HG02642 (cell line): ENCODE measurements at regions not wholly inside any gene's neighbourhood (a gene's known extent, or its start where the extent isn't known, plus 50 kb on each side); places are given as distances from the start of the nearest gene placed in this dataset.
"Not testable (repeated sequence)": the region's sequence is repeated elsewhere in the genome, so short reads cannot be mapped to it uniquely, and the experiment has no call there.

Experiments used
- ATAC-seq: cut with Tn5 transposase; IDR thresholded peaks from one replicate; pipeline ENCODE4 v1.9.1; 2021; ENCODE audit warnings: mild to moderate bottlenecking; ENCODE audit not compliant: unreplicated experiment, poor library complexity

DNA sequence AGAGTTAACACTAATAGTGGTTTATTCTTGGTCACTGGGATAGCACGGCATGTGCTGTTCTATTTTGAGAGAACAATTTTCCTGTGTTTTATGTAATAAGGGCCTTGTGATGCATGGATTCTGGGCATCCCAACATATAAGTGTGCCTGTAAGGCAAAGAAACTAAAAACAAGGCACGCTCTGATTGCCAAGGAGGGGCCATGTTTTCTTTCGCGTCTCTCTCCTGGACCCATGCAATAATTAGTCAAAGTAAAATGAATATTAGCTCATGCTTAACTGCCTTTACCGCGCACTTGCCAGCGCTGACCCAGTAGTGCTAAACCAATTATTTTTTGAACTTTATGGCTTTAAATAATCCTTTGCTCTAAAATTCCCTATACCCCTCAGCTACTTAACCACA is 140.9 kb downstream of the PSAT1 start:
- ATAC-seq, result no peak

DNA sequence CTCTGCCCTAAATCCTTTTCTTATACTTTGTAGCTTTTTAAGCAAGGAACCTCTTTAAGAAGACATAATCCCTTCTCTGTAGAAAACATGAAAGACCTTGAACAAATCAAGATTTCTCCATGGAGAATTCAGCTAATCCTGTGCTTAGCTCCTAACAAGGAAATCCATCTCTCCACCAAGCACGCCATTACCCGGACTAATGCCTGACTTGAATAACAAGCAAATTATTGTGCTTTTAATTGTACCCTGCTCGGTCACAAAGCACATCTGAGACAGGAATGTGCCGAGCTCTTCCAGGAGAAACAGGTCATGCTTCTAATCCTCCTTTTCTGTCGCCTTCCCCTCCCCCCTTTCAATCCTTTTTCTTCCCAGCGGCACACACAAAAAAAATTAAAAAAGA is 141.3 kb downstream of the PSAT1 start:
- no peak for ATAC-seq

DNA sequence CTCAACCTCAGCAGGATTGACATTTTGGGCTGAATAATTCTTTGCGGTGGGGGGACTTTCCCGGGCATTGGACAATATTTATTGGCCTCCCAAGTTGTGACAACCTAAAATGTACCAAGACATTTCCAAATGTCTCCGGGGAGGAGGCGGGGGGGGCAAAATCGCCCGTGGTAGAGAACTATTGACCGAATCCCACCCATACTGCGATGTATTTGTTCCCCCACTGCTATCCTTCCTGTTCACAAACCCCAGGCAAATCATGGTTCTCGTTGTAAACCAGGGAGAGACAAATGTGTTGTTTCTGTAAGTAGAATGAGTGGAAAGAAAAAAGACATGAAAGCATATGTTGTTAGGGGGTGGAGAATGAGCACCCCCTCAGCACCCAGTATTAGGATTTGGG is 141.9 kb downstream of the PSAT1 start:
- ATAC-seq, result no peak

DNA sequence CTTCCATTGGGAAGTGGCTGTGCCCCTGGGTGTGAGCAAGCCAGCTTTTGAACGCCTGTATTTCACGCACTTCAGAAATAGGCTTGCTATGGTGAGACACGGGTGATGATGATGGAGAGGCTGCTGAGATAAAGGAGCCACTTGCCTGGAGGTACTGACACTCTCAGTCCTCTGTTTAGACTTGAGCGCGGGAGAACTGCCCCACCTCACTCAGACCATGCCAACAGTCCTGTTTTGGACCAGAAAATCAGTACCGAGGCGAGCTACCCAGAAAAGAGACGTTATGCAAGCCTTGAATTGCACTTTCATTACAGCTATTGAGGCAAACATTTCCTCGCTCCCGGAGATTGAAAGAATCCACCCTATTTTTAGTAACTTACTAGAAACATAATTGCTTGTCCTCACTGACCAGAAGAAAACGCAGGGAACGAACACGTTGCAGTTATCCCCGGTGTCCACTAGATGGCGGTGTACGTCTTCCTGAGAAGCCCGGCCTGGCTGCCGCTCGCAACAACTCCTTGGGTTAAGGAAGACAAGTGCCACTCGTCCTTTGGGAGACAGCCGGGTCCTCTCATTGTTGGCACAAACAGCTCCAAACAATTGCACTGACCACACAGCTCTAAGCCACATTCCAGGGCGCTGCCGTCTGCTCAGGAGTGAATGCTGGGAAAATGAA is 142.4 kb downstream of the PSAT1 start:
- ATAC-seq, result peak; percentile 90

DNA sequence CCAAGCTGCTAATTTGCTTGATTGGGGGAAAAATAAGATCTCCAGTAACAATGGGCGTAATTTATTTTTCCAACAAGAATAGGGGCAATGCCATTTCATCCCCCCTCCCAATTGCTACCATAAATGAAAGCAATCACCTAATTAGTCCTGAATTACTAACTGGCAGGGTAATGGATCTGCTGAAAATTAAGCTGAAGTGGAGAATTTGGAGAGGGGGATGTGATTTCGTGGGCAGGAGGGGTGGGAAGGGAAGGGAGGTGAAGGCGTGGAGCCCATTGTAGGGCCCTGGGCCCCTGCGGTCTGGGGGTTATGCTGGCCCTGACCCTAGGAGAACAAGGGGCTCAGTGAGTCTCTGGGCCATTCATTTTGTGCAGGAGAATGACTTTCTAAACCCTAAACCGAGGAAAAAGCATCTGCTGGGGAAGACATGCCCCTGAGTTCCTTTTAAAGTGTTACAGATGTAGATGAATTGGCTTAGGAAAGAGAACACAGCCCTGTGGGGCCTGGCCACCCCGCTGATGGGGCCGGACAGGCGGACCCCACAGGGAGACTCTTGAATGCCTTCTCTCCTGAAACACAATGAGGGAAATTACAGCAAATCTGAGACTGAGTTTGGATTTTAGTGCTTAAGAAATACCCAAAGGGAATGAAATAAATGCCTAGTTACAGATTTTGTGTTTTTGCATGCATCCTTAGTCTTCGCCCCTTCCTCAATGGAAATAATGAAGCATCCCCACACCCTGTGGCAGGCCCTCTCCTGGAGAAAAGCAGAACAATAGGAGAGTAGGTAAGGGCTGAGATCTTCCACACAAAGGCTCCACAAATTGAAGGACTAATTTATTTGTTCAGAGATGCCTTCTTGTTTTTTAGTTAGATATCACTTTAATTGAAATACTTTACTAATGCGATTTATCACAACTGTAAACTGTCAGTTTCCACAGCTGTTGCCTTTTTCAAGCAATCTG is 143.2 kb downstream of the PSAT1 start:
- ATAC-seq, result no peak

DNA sequence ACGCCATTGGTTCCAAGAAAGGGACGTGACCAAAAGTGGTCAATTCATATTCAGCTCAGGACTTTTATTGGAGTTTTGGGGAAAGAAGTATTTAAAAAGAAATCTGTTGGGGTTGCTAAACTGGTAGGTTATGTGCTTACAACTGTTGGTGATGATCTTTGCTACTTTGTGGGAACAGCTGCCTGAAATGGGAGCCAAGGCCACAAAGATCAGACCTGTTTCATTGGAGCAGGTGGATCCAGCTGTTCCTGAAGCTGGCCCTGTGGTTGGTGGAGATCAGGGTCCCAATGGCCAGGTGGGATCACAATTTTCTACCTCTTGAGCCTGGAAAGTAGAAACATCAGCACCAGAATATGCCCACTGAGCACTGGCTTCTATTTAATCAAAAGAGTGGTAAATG is 144.5 kb downstream of the PSAT1 start:
- no peak for ATAC-seq

DNA sequence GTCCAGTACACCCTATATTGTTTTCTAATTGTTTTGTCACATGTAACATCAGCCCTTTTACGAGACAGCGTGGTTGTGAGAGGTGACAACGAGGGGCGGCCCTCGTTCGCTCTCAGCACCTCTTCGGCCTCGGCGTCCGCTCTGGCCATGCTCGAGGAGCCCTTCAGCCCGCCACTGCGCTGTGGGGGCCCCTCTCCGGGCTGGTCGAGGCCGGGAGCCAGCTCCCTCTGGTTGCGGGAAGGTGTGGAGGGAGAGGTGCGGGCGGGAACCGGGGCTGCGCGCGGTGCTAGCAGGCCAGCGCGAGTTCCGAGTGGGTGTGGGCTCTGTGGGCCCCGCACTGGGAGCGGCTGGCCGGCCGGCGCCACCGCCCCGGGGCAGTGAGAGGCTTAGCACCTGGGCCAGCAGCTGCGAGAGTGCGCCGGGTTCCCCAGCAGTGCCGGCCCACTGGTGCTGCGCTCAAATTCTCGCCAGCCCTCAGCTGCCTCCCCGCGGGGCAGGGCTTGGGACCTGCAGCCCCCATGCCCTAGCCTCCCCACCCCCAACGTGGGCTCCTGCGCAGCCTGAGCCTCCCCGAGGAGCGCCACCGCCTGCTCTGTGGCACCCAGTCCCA is 145.0 kb downstream of the PSAT1 start:
- no peak for ATAC-seq

DNA sequence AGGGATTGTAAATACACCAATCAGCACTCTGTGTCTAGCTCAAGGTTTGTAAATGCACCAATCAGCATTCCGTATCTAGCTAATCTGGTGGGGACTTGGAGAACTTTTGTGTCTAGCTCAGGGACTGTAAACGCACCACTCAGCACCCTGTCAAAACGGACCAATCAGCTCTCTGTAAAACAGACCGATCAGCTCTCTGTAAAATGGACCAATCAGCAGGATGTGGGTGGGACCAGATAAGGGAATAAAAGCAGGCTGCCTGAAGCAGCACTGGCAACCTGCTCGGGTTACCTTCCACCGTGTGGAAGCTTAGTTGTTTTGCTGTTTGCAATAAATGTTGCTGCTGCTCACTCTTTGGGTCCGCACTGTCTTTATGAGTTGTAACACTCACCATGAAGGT is 145.7 kb downstream of the PSAT1 start:
- ATAC-seq, result not testable (repeated sequence)

DNA sequence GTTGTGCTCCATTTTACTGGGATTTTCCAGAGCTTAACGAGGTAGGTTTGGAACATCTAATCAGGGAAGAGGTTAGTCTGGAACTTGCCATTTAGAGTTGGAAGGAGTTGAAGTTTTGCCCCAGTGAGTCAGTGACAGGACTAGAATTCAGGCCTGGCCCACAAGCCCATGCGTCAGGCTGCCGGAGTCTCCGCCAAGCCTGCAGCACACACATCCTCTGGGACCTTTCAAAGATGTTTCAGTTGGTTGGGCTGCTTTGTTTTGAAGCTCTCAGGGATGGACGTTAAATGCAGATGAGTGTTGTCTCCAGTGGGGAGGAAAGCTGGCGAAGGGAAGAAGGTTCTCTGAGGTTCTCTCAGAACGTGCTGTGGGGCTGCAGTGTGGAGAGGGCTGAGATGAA is 147.0 kb downstream of the PSAT1 start:
- ATAC-seq, result no peak

DNA sequence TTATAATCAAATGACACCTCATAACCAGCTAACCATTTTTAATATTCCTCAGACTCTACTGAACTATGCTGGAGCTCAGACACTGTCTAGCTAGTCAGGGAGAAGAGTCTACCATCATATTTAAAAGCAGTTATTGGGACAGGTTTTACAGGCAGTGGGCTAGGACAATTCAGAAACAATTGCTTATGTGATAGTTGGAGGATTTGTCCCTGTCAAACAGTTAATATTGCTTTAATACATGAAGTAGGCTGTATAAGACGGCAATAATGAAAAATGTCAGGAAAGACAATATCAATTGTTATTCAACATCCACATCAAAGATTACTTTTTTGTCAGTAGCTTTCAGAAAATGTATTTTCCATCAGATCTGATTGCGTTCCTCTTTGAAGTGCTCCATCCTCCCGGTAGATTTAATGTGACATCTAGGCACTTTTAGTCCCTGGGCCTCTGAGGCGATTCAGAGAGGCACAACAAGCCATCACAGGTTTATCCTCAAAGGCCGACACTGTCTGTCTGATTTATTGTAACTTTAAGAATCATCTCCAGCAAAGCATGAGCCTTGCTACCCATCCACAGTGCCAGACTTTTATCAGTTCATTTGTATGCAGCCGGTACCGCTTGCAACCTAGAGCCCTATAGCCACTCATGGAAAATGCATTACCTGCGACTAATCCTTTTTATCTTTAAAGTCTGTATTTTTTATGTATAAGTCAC is 152.2 kb downstream of the PSAT1 start:
- ATAC-seq, result no peak

DNA sequence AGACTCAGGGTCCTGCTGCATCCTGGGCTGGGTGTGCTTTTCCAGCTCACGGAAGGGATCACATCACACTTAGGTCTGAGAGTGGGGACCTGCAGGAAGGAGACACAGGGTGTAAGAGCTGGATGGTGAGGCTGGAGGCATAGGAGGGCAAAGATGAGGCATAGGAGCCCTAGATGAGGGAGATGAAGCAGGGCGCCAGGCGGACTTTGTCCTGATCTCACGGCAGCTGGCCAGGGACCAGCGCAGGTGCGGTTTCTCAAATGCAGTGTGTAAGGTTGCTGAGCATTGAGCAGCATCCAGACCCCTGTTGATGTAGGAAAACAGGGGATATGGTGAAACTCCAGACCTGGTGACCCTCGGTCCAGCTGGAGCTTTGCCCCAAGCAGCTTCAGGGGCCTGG is 156.5 kb downstream of the PSAT1 start:
- ATAC-seq, result no peak

DNA sequence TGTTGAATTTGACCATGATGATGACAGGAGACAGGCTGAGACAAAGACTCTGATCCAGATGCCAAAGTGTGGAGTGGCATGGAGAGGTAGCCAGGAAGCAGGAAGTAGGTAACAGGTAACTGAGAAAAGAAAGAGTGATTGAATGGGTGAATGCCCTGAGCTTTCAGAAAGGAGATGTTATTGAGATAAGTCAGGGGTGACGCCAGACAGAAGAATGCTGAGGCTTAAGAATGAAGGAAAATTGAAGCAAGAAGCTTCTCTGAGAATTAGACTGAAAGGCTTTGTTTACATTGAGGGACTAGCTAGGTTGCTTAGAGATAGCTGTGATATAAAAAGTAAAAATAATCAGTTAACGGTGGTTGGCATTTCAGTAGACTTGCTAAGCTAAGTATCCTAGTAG is 165.7 kb downstream of the PSAT1 start:
- no peak for ATAC-seq

DNA sequence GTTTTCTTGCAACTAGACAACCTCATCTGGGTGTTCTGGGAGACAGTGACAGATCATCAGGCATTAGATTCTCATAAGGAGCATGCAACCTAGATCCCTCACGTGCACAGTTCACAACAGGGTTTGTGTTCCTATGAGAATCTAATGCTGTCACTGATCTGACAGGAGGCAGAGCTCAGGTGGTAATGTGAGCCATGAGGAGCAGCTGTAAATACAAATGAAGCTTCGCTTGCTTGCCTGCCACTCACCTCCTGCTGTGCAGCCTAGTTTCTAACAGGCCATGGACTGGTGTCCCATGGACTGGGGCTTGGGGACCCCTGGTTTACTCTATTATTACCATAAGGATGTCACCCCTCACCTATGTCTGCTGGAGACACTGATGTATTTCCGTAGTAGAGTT is 166.8 kb downstream of the PSAT1 start:
- no peak for ATAC-seq

DNA sequence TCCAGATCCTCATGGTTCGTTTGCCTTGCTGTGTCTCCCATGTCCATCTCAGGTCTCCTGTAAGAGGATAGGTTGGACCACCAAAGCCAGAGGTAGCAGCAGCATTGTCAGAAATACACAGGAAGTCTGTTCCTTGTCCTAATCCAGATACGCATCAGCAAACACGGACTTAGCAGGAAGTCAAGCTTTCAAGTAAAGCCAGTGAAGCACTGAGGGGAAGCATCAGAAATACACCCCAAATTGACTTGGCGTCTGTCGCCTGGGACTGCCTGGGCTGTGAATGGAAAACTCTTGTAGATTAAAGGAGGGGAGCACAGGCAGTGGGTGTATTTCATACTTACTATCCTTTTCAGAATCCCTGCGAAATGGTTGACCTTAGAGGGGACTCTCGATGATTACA is 171.3 kb downstream of the PSAT1 start:
- ATAC-seq, result no peak

DNA sequence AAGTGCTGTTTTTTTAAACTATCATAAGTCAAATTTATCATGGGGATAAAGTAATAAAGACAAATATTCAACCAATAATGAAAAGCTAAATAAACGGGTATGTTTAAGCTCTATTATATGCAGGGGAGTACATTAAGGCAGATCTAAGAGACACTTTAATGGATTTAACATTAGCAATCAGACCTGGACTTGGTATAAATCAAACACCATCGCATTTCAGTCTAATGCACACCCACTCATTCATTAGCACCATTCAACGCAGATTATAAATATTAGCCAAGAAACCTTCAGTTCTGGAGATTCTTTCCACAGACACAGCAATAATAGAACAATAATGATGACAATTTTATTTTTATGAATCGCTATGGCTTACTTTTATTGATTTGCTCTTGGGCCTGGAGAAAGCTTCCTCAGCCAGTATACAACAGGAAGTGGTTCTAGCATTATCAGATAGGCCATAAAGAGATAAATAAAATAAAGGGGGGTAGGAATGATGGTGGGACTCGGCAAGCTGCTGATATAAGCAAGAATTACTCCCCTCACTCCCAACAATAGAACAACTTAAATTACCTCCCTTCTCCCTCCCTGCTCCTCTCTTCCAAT is 172.2 kb downstream of the PSAT1 start:
- ATAC-seq, result no peak

DNA sequence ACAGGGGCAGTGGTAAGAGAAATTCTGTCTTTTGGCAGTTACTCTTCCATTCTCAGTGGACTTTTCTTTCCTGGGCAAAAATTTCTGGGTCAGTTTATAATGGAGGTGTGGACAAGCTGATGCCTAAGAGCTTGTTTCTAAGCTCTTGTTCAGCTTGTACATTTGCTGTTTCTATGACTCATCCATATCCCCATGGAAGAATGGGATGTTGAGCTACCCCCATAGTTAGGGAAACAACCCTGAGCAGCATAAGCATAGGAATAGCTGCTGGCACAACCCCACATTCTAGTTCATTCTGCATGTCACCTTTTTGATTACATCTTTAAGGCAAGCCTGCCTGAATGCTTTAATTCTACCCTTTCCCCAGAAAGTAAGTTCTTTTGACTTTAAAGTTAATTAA is 173.3 kb downstream of the PSAT1 start:
- ATAC-seq, result no peak

DNA sequence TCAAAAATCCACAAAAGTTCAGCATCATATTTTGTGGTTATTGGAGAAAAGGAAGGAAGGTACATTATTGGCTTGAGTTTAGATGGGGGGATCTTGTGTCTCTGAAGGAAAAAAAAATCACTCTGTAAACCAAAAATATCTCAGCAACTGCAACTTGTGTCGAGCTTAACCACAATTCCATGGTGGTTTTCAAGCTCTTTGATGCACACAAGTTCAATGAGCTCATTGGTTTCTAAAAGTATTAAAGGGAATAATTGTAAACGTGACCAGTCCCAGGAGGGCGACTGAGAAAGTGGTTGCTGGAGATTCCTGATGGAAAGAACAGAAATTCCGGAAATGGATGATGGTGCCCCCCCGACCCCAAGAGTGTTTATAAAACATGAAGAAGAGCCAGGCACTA is 173.8 kb downstream of the PSAT1 start:
- ATAC-seq, result no peak

DNA sequence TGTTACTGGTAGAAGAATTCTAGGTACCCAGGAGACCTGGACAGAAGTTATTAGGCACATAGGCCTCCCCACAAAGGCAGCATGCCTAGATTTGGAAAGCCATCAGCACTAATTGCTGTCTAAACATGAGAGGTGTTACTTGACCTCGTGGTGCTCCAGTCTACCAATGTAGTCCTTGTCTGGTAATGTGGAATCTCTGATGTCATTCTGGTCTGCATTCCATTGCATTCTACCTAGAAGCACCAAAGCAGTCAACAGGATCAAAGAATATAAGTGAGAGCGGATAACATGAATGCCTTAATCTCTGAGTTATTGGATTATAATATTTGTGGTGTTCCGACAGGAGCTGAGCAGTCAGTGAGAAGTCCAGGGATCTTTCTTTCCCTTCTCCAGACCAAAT is 175.2 kb downstream of the PSAT1 start:
- no peak for ATAC-seq

DNA sequence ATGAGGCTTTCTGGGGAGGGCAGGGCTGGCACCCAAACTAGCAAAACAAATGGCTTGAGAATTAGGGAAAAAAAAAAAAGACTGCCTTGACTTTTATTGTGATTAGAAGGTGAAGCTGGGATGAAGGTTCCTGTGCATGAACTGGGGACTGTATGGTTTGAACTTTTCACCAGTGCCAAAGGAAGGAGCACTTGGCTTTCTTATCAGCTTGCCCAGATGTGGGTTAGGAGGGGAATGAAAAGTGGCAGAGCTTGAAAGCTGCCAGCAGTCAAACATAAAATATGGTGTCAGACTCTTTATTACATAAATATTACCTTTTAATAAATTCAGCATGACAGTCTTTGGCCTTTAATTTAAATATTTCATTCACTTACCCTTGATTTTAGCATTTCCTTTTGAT is 182.5 kb downstream of the PSAT1 start:
- ATAC-seq, result no peak

DNA sequence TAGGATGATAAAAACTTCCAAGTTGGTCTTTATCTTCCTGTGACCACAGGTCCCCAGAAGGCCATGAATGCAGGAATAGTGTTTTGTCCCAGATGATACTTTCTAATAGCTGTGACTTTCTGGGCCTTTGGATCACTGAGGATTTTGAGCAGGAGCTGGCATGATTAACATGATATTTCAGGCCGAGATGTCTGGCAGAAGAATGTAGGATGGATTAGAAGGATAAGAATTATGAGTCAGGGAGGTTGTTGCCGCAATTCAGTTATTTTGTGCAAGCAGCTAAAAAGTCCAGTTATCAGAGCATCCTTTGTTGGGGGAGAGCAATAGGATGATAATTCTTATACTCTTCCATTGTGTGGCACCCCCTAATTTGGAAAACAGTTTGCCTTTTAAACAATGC is 189.7 kb downstream of the PSAT1 start:
- ATAC-seq, result no peak
